H1 (cell line): ENCODE measurements at regions not wholly inside any gene's neighbourhood (a gene's known extent, or its start where the extent isn't known, plus 50 kb on each side); places are given as distances from the start of the nearest gene placed in this dataset.

Experiments used
- CTCF ChIA-PET: fragments of 300-600 bp; sonication (Branson Sonifier 250); formaldehyde crosslinking; loops from one replicate; lab custom pipeline; 2021; ENCODE audit not compliant: partially characterized antibody; lab: Charles Lee
- POLR2A ChIA-PET: fragments of 300-600 bp; sonication (Branson Sonifier 250); formaldehyde crosslinking; loops from one replicate; lab custom pipeline; 2021; ENCODE audit warnings: inconsistent platforms; ENCODE audit not compliant: partially characterized antibody; lab: Charles Lee
- DNase-seq, 2 experiments: peaks; one replicate each; pipeline versions ENCODE4 v3.0.0 to v3.0.0-alpha.2; 2010 to 2022; ENCODE audit warnings: low spot score in 2 of 2, low read depth in 1 of 2, mixed read lengths in 1 of 2
- FAIRE-seq: peaks from 2 replicates; lab custom pipeline; 2011; peaks lifted over from hg19 to GRCh38; lab: Jason Lieb, UNC
- H2AFZ ChIP-seq: 2 replicates; pipeline ENCODE4 v1.8.1; 2012; ENCODE audit warnings: low read length, inconsistent platforms
- H2AK5ac ChIP-seq: 2 replicates; pipeline ENCODE4 v1.6.1; 2013; ENCODE audit warnings: low read depth, low read length
- H2BK120ac ChIP-seq: replicated peaks from 2 replicates; pipeline ENCODE3; 2013; ENCODE audit warnings: low read depth, low read length, inconsistent platforms
- H2BK12ac ChIP-seq: 2 replicates; pipeline ENCODE4 v1.6.1; 2013; ENCODE audit warnings: low read depth, low read length
- H2BK15ac ChIP-seq: 2 replicates; pipeline ENCODE4 v1.6.1; 2013; ENCODE audit warnings: low read length
- H2BK20ac ChIP-seq: 2 replicates; pipeline ENCODE4 v1.6.1; 2013; ENCODE audit warnings: low read length
- H2BK5ac ChIP-seq: 2 replicates; pipeline ENCODE4 v1.6.1; 2013; ENCODE audit warnings: low read depth, low read length
- H3K14ac ChIP-seq: 2 replicates; pipeline ENCODE4 v1.6.1; 2013; ENCODE audit warnings: inconsistent platforms; ENCODE audit not compliant: insufficient read length
- H3K18ac ChIP-seq: 2 replicates; pipeline ENCODE4 v1.6.1; 2013; ENCODE audit warnings: low read length; ENCODE audit errors: extremely low read depth
- H3K23ac ChIP-seq: 2 replicates; pipeline ENCODE4 v1.6.1; 2013; ENCODE audit warnings: inconsistent platforms; ENCODE audit not compliant: insufficient read length
- H3K23me2 ChIP-seq: 2 replicates; pipeline ENCODE4 v1.6.1; 2013; ENCODE audit warnings: low read depth, low read length
- H3K27ac ChIP-seq: 2 replicates; pipeline ENCODE4 v1.6.1; 2011; ENCODE audit warnings: low read depth, low read length, inconsistent platforms
- H3K27me3 ChIP-seq, 4 experiments: replicated peaks in 1 of 4; 1 replicate in 1 of 4; 2 replicates in 3 of 4; pipeline versions ENCODE4 v1.6.1 to v1.8.1; 2011 to 2013; ENCODE audit warnings: low read length in 3 of 4, mild to moderate bottlenecking in 3 of 4, inconsistent platforms in 2 of 4, mixed read lengths in 2 of 4, moderate library complexity in 1 of 4; ENCODE audit not compliant: control insufficient read depth in 3 of 4, insufficient read depth in 3 of 4; ENCODE audit errors: extremely low read depth in 1 of 4
- H3K36me3 ChIP-seq, 4 experiments: 2 replicates each; pipeline versions ENCODE4 v1.6.1 to v1.8.1; 2011 to 2013; ENCODE audit warnings: mild to moderate bottlenecking in 4 of 4, low read length in 3 of 4, moderate library complexity in 2 of 4, control low read depth in 1 of 4, inconsistent platforms in 1 of 4; ENCODE audit not compliant: insufficient read depth in 4 of 4, control insufficient read depth in 2 of 4
- H3K4ac ChIP-seq: replicated peaks from 2 replicates; pipeline ENCODE3; 2013; ENCODE audit warnings: low read length, low read depth, mixed read lengths, inconsistent platforms; ENCODE audit not compliant: insufficient read length
- H3K4me1 ChIP-seq, 4 experiments: replicated peaks in 1 of 4; 1 replicate in 1 of 4; 2 replicates in 3 of 4; pipeline versions ENCODE4 v1.6.1 to v1.8.1; 2011 to 2013; ENCODE audit warnings: low read length in 3 of 4, inconsistent platforms in 2 of 4, mixed read lengths in 1 of 4; ENCODE audit not compliant: insufficient read depth in 4 of 4, control insufficient read depth in 3 of 4
- H3K4me2 ChIP-seq, 2 experiments: 2 replicates each; pipeline versions ENCODE4 v1.6.1 to v1.8.1; 2011 to 2013; ENCODE audit warnings: low read depth in 2 of 2, low read length in 2 of 2, control low read depth in 1 of 2, inconsistent platforms in 1 of 2, mild to moderate bottlenecking in 1 of 2; ENCODE audit not compliant: insufficient read depth in 1 of 2
- H3K4me3 ChIP-seq, 4 experiments: fragments of 200-600, 300-600 bp in 1 of 4; sonication (generic), shearing (Covaris generic), sonication (Bioruptor Twin) in 1 of 4; 2 replicates each; pipeline versions ENCODE4 v1.5.1 to v1.8.1; 2011 to 2016; ENCODE audit warnings: low read length in 4 of 4, low read depth in 3 of 4, control low read depth in 2 of 4, inconsistent platforms in 2 of 4, mild to moderate bottlenecking in 2 of 4, mixed read lengths in 1 of 4, moderate library complexity in 1 of 4; ENCODE audit not compliant: insufficient read depth in 2 of 4; ENCODE audit errors: extremely low read depth in 1 of 4
- H3K56ac ChIP-seq: replicated peaks from 2 replicates; pipeline ENCODE3; 2013; ENCODE audit warnings: low read depth, mild to moderate bottlenecking, mixed read lengths, low read length, inconsistent platforms; ENCODE audit not compliant: insufficient read length
- H3K79me1 ChIP-seq: 2 replicates; pipeline ENCODE4 v1.6.1; 2013; ENCODE audit warnings: low read depth, low read length, control low read depth
- H3K79me2 ChIP-seq, 2 experiments: 2 replicates each; pipeline versions ENCODE4 v1.6.1 to v1.8.1; 2012 to 2013; ENCODE audit warnings: low read length in 2 of 2, mild to moderate bottlenecking in 2 of 2, inconsistent platforms in 1 of 2; ENCODE audit not compliant: insufficient read depth in 2 of 2, control insufficient read depth in 1 of 2
- H3K9ac ChIP-seq, 4 experiments: replicated peaks in 1 of 4; 1 replicate in 1 of 4; 2 replicates in 3 of 4; pipeline versions ENCODE4 v1.6.1 to v1.8.1; 2011 to 2013; ENCODE audit warnings: low read depth in 3 of 4, low read length in 3 of 4, control low read depth in 2 of 4, mild to moderate bottlenecking in 2 of 4, moderate library complexity in 2 of 4, inconsistent platforms in 1 of 4; ENCODE audit errors: extremely low read depth in 1 of 4
- H3K9me3 ChIP-seq, 2 experiments: 2 replicates each; pipeline versions ENCODE4 v1.6.1 to v1.8.1; 2012 to 2013; ENCODE audit warnings: mild to moderate bottlenecking in 2 of 2, moderate library complexity in 2 of 2, control low read depth in 1 of 2, inconsistent platforms in 1 of 2, low read depth in 1 of 2, low read length in 1 of 2, mixed read lengths in 1 of 2; ENCODE audit not compliant: insufficient read depth in 2 of 2
- H4K20me1 ChIP-seq, 2 experiments: replicated peaks in 1 of 2; 2 replicates each; pipeline versions ENCODE3 to v1.8.1; 2011 to 2013; ENCODE audit warnings: inconsistent platforms in 2 of 2, low read length in 2 of 2, mild to moderate bottlenecking in 1 of 2; ENCODE audit not compliant: insufficient read depth in 2 of 2, control insufficient read depth in 1 of 2
- H4K5ac ChIP-seq: 2 replicates; pipeline ENCODE4 v1.6.1; 2013; ENCODE audit warnings: low read length, low read depth, mixed read lengths, inconsistent platforms; ENCODE audit not compliant: insufficient read length
- H4K8ac ChIP-seq: 2 replicates; pipeline ENCODE4 v1.8.0; 2013; ENCODE audit warnings: mild to moderate bottlenecking, moderate library complexity, low read length, inconsistent platforms; ENCODE audit not compliant: insufficient read depth; ENCODE audit errors: extremely low read depth
- H4K91ac ChIP-seq: replicated peaks from 2 replicates; pipeline ENCODE3; 2013; ENCODE audit warnings: low read length, mixed read lengths, inconsistent platforms; ENCODE audit not compliant: insufficient read length
- BACH1 ChIP-seq: IDR thresholded peaks from 2 replicates; pipeline ENCODE4 v1.6.1; 2012; ENCODE audit warnings: low read length, improper control_type of control experiment
- CTCF ChIP-seq, 3 experiments: IDR thresholded peaks; 1 replicate in 2 of 3; 2 replicates in 1 of 3; pipeline versions ENCODE4 v1.5.1 to v1.6.1; 2011; ENCODE audit warnings: low read length in 3 of 3, mild to moderate bottlenecking in 3 of 3, inconsistent platforms in 2 of 3, low read depth in 1 of 3, moderate library complexity in 1 of 3; ENCODE audit not compliant: insufficient read depth in 1 of 3; ENCODE audit errors: control extremely low read depth in 1 of 3
- E2F6 ChIP-seq: IDR thresholded peaks from 2 replicates; pipeline ENCODE4 v1.6.1; 2012; ENCODE audit warnings: inconsistent platforms
- GABPA ChIP-seq: IDR thresholded peaks from 2 replicates; pipeline ENCODE4 v1.6.1; 2011; ENCODE audit warnings: mild to moderate bottlenecking, low read length, moderate library complexity, borderline replicate concordance; ENCODE audit not compliant: insufficient read depth
- RAD21 ChIP-seq, 2 experiments: IDR thresholded peaks in 1 of 2; conservative IDR thresholded peaks in 1 of 2; 2 replicates each; pipeline ENCODE4 v1.6.1; 2011; ENCODE audit warnings: low read depth in 2 of 2, low read length in 2 of 2, improper control_type of control experiment in 1 of 2, inconsistent platforms in 1 of 2, mild to moderate bottlenecking in 1 of 2, moderate library complexity in 1 of 2
- RFX5 ChIP-seq: IDR thresholded peaks from 2 replicates; pipeline ENCODE4 v1.6.1; 2011; ENCODE audit warnings: low read depth, low read length, improper control_type of control experiment, borderline replicate concordance
- SP1 ChIP-seq: IDR thresholded peaks from 2 replicates; pipeline ENCODE4 v1.6.1; 2011; ENCODE audit warnings: low read depth, low read length
- WGBS, 2 experiments: shearing (Covaris generic) in 1 of 2; methylation state at CpG; one replicate each; pipeline versions ENCODE4 v1.1.6 to v1.1.7; 2013 to 2015; ENCODE audit warnings: low lambda C conversion rate in 2 of 2, mixed read lengths in 2 of 2, inconsistent platforms in 1 of 2, low coverage in 1 of 2, missing lambda C conversion rate in 1 of 2; ENCODE audit not compliant: insufficient replicate concordance in 2 of 2, insufficient coverage in 1 of 2, insufficient read length in 1 of 2; ENCODE audit errors: extremely low coverage in 1 of 2, missing lambda C conversion rate in 1 of 2; 5-methylcytosine and 5-hydroxymethylcytosine counted together

GRCh38 chr5:139741823-139742172, 53.8 kb upstream of the PSD2 start:
- H3K27me3 ChIP-seq = peaks cover 0 to 10% (median 5%) of the 10 kb centered on the region in 4 experiments; a peak in 5 of 7 replicates
- no peaks in the 10 kb centered on the region for H3K79me2 ChIP-seq
- no peak for DNase-seq
- no peak for TF ChIP-seq E2F6
- TF ChIP-seq SP1 = no peak
- no peak for TF ChIP-seq GABPA
- no peak for TF ChIP-seq RFX5
- no peak for TF ChIP-seq BACH1
- TF ChIP-seq CTCF (IDR thresholded peaks at IDR 0.05; ENCODE audit: control extremely low read depth in 1 of 3, insufficient read depth in 1 of 3, low read depth in 1 of 3, low read length in 3 of 3) = no peak
- TF ChIP-seq RAD21 (IDR thresholded peaks at IDR 0.05 in 1 of 2, conservative IDR thresholded peaks at IDR 0.05 in 1 of 2; ENCODE audit: low read depth in 2 of 2, low read length in 2 of 2) = no peak

More at GRCh38 chr5:139741823-139742172, 53.8 kb upstream of the PSD2 start:
- Histone ChIP-seq H3K56ac (no peak overlapping the region), H3K4me2 (no peak overlapping the region), H3K18ac (no peak overlapping the region), H3K4me3 (no peak overlapping the region), H3K14ac (no peak overlapping the region), H4K8ac (no peak overlapping the region), H3K23me2 (peaks cover 10% of the 10 kb centered on the region; the same call in 1 of the 2 replicates), H3K79me1 (no peaks in the 10 kb centered on the region), H2BK120ac (no peak overlapping the region), H3K9ac (no peak overlapping the region), H3K23ac (no peak overlapping the region), H2BK5ac (no peak overlapping the region), H2BK20ac (no peak overlapping the region), H4K20me1 (no peaks in the 10 kb centered on the region), H3K4ac (no peak overlapping the region), H4K91ac (no peak overlapping the region), H2AFZ (no peak overlapping the region), H4K5ac (no peak overlapping the region), H3K27ac (no peak overlapping the region), H3K36me3 (no peaks in the 10 kb centered on the region), H2BK15ac (no peak overlapping the region; the same call in 1 of the 2 replicates), H3K4me1 (peaks cover 0 to 40% (median 27%) of the 10 kb centered on the region in 4 experiments; a peak in 6 of 7 replicates), H2BK12ac (0 out of 2 replicates have a peak overlapping the region, but pooled peaks have one; percentile 39), H3K9me3 (no peaks in the 10 kb centered on the region), H2AK5ac (no peak overlapping the region)
- ChIA-PET CTCF (interaction anchor here (1.2 to 8.4 kb wide), 7 partner anchors 22 to 108 kb away, joined by 3 to 81 read pairs (median 7); no protein-coding TSS in a partner anchor), POLR2A (interaction anchor here (0.7 to 7.7 kb wide), 5 partner anchors 11 to 54 kb away, joined by 3 to 76 read pairs (median 3); no protein-coding TSS in a partner anchor)
- no peak for FAIRE-seq
- 88% methylated on average over 3 of the region's 3 CpGs; no CpG with 5 or more reads in 1 of the 2 experiments for WGBS, 2 experiments
